22Rv1 (cell line): ENCODE measurements at regions not wholly inside any gene's neighbourhood (a gene's known extent, or its start where the extent isn't known, plus 50 kb on each side); places are given as distances from the start of the nearest gene placed in this dataset.

Experiments used
- H3K27ac ChIP-seq: fragments of 450-650 bp; 2 replicates; pipeline ENCODE4 v1.5.1; 2017
- ZFX ChIP-seq: fragments of 450-650 bp; IDR thresholded peaks from 2 replicates; pipeline ENCODE4 v1.6.1; 2017; ENCODE audit warnings: antibody characterized with exemption, borderline replicate concordance
- TF ChIP-seq, protein P1 (sequence below): fragments of 450-650 bp; IDR thresholded peaks from 2 replicates; pipeline ENCODE4 v1.5.1; 2017; ENCODE audit warnings: mild to moderate bottlenecking

GRCh38 chr12:105956662-105957457 lies 181.9 kb downstream of the NUAK1 start:
- no peak overlapping the region for H3K27ac ChIP-seq
- TF ChIP-seq ZFX: no peak
- TF ChIP-seq, protein P1, sequence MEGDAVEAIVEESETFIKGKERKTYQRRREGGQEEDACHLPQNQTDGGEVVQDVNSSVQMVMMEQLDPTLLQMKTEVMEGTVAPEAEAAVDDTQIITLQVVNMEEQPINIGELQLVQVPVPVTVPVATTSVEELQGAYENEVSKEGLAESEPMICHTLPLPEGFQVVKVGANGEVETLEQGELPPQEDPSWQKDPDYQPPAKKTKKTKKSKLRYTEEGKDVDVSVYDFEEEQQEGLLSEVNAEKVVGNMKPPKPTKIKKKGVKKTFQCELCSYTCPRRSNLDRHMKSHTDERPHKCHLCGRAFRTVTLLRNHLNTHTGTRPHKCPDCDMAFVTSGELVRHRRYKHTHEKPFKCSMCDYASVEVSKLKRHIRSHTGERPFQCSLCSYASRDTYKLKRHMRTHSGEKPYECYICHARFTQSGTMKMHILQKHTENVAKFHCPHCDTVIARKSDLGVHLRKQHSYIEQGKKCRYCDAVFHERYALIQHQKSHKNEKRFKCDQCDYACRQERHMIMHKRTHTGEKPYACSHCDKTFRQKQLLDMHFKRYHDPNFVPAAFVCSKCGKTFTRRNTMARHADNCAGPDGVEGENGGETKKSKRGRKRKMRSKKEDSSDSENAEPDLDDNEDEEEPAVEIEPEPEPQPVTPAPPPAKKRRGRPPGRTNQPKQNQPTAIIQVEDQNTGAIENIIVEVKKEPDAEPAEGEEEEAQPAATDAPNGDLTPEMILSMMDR: no peak

DNA sequence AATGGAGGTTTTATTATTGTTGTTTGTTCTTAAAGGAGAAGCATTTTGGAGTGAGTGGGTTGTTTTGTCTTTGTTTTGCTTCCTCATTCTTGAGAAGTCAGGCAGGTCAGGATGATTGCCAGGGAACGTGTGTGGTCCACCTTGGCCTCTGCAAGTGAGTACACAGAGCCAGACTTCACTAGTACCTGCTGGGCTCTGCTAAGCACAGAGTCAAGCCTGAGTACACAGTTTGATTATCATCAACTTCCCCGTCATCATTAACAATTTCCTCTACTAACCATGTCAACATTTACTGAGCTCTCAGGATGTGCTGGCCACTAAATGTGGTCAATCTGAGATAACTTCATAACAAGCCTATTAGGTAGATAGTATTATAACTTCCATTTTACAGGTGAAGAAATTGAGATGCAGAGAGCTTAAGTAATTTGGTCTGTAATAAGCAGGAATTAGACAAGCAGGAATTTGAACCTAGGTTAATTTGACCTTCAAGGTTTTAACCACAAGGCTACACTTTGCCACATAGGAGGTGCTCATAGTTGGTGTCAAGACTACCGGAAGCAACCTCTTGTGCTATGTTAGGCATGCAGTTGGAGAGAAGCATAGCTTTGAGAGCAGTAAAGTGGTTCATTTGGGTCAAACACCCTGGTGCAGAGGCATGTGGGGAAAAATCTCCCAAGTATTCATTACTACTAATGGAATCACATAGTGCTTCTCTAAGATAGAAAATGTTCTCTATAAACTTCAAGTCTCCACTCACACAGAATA lies 178.3 kb downstream of the NUAK1 start:
- TF ChIP-seq, protein P1: no peak
- TF ChIP-seq ZFX: no peak
- H3K27ac ChIP-seq: no peak overlapping the region

- no peak overlapping the region for H3K27ac ChIP-seq
- TF ChIP-seq ZFX: no peak
- TF ChIP-seq, protein P1: no peak
Observed at GRCh38 chr12:105961821-105962671, 176.7 kb downstream of the NUAK1 start.

GRCh38 chr12:105967038-105967776 lies 171.5 kb downstream of the NUAK1 start:
- no peak for TF ChIP-seq ZFX
- TF ChIP-seq, protein P1: no peak
- no peak overlapping the region for H3K27ac ChIP-seq

- TF ChIP-seq, protein P1: no peak
- H3K27ac ChIP-seq: no peak overlapping the region
Observed at GRCh38 chr12:105968025-105968424, 170.7 kb downstream of the NUAK1 start.

- H3K27ac ChIP-seq: no peak overlapping the region
- no peak for TF ChIP-seq ZFX
- TF ChIP-seq, protein P1: no peak
Observed at GRCh38 chr12:105970885-105971284, 167.9 kb downstream of the NUAK1 start.
